DMS153 treated with DMSO at 0.1 percent for 48 hours (cell line): ENCODE measurements at regions not wholly inside any gene's neighbourhood (a gene's known extent, or its start where the extent isn't known, plus 50 kb on each side); places are given as distances from the start of the nearest gene placed in this dataset.
"Not testable (repeated sequence)": the region's sequence is repeated elsewhere in the genome, so short reads cannot be mapped to it uniquely, and the experiment has no call there.

ENCODE experiments used
- DNase-seq: peaks from one replicate; lab custom pipeline; 2025; ENCODE audit not compliant: unreplicated experiment; lab: John Stamatoyannopoulos, UW

DNA sequence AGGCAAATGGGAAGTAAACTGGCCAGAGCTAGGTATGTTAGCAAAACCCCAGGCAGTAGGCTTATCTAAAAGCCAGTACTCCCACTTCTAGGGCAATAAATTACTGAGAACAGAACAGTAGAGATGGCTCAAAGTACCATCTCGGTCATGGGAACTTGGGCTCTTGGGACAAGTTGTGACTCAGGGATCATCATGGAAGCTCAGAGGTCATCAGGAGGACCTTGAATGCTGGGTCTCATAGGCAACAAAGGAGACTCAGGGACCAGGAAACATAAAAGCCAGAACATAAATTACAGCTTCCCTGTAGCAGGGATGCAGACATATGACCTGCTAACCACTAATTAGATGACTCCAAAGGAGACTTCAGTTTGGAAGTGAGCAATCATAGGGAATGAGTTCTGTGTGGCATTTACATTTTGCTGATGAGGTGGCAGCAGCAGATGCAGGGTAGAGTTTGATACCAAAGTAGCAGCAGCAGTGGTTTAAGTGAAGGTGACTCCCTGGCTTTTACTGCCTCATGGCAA is 97.6 kb upstream of the SCAF11 start:
- DNase-seq, result no peak

DNA sequence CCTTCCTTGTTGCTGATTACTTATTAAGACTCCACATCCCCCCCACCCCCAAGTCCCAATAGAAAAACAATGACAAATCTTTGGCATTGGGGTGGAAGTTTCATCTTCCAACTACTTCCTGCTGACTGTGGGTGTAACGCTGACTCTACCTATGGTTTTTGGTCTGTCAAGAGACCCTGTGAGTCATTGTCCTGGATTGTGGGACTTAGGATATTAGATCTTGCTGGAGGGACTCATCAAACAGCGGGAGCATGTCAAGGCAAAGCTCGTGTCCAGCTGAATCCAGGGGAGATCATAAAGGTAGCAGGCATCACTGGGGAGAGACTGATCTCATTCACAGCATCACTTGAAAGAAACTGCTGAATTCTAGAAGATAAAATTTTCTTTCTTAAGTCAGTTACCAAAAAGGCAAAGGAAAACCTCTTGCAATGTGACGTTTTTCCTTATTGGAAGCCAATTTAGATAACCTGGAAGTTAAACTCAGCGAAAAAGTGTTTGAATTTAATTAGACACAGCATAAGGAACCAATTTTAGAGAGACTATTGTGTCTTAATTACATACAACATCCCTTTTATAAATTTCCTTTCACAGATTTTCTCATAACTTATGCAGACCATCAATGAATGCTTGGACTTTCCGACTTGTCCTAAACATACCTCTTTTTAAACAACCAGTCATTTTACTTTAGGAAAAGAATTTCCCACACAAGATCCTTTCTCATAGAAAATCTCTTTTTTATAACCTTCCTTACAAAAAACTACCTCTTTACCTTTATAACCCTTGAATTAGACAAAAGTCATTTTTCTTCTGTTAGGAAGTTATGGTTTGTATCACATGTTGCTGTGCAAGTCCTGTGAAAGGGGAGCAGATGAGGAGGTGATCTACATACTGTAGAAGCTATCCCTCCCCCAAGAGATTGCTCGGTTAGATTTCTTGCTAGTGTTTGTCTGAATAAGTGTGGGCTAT is 94.6 kb upstream of the SCAF11 start:
- no peak for DNase-seq

DNA sequence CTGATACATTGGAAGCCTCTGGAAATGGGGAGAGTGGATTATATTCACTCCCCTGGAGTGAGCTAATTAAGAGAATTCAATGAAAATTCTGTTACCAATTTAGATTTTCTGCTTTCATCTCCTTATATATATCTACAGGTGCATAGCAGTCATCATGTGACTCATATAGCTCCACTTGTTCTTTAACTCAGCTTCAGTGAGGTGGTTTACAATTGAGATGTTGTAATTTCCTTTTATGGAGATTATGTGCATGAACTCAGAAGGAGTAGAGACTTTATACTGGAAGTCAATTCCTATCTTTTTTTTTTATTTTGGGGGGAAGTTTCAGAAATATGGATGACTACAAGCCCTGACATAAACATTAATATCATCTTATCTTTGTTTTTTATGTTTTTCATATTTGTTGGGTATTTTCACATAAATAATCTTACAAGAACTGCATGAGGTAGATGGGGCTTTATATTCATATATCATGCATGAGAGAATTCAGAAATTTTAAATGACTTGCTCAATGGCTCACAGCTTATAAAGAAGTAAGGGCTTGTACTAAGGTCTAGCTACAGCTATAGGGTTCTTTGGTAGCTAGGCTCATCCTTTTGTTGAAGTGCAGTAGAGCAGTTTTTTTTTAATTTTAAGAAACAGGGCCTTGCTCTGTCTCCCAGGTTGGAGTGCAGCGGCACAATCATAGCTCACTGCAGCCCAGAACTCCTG is 92.3 kb upstream of the SCAF11 start:
- no peak for DNase-seq

DNA sequence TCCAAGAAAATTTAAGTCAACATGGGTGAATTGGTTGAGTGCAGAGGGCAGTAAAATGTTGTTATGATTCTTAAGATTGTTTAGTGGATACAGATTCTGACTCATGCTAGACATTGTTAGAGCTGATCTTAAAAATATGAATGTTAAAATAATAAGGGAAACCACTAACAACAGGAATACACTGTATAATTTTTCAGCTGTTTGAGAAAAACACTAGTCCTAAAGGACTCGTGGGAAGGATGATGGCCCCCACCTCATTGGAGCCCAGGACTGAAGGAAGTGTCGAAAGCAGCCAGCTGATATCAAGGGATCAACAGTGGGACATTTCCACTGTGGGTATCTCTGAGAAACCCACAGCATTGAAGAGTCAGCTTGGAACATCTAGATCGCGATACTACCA is 82.9 kb upstream of the SCAF11 start:
- DNase-seq, result no peak

DNA sequence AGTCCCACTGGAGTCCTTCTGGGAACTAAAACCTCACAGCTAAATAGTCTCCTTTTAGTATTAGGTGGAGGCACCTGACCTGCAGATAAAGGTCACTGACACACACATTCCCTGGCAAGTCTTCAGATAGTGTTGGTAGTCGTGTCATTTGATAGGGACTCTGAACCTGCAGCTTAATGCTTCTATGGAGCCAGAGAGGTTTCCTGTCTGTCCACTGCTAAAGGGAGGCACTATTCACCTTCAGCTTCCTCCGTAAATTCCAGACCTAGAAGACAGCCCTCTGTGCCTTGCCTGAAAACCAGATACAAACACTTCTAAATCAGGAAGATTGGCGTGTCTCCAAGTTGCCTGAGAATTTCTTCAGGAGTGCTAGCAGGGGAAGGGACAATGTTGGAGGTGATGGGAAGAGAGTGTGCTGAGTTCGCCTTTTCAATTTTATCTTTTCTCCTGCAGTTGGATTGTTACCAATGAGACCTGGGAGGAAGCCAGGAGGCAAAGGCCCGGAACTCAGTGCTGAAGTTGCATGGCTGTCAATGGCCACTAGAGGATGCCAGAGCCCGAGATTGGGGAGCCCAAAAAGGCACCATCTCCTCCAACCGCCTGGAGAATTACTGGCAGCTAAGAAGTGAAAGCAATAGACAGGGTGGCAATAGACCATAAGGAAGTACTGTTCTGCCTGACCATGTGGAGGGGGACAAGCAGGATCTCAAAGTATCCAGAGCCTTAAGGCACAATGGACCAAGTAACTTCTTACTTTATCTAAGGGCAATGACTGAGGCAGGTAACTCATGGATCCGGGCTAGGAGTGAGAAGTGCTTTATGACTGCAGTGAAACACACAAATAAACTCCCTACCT is 81.6 kb upstream of the SCAF11 start:
- peak; percentile 40 for DNase-seq

DNA sequence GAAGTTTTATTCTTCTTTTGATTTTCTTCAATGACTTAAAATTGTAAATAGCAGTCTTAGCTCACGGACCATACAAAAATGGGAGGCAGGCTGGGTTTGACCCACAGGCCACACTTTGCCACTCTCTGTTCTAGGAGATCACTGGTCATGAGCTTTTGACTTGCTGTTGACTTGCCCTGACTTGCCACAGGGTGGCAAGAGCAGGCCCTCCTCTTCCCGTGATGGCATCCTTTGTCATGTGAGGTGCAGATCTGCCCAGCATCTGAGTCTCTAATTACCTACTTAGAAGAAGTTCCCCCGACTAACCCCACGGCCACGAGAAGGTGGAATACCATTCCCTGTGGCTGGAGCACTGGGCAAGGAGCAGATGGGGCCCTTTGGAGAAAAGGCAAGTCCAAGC is 81.0 kb upstream of the SCAF11 start:
- no peak for DNase-seq

DNA sequence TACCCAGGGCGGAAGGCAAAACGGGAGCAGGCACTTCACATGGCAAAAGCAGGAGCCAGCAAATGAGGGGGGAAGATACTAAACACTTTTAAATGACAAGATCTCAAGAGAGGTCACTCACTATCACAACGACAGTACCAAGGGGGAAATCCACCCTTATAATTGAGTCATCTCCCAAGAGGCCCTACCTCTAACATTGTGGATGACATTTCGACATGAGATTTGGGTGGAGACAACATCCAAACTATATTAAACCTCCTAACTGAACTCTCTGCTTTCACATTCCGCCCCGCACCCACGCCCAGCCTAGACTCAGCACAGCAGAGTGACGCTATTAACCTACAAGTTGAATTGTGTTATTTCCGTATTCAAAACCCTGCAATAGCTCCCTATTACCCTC is 76.7 kb upstream of the SCAF11 start:
- DNase-seq, result no peak

DNA sequence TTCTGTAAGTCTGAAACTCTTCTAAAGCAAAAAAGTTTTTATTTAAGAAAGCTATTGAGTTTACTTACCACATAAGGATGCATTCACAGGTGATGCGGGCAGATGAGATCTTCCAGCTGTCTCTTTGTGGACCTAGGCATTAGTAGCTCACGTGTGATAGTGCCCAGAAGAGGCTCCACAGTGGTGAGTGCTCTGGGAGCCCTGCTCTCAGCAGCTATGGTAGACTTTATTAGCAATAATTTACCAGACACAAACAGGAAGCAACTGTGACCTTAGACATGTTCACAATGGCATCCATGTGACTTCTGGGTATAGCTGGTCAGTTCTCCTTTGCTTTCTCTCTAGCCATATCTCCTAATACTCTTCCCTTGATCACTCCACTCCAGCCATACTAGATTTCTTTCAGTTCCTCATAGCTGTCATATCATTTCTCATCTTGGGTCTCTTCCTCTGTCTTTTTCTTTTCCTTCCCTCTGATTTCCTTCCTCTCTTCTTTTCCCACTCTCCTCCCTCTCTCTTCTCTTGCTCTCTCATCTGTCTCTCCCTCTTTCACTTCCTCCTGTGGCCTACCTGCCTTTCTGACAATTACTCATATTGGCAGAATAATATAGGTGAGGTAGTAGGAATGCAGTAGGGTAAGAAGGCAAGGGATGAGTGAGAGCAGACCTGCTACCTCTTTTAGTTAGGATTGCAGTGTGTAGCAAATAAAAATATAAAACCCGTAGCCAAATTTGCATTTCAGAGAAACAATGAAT is 75.2 kb upstream of the SCAF11 start:
- no peak for DNase-seq

DNA sequence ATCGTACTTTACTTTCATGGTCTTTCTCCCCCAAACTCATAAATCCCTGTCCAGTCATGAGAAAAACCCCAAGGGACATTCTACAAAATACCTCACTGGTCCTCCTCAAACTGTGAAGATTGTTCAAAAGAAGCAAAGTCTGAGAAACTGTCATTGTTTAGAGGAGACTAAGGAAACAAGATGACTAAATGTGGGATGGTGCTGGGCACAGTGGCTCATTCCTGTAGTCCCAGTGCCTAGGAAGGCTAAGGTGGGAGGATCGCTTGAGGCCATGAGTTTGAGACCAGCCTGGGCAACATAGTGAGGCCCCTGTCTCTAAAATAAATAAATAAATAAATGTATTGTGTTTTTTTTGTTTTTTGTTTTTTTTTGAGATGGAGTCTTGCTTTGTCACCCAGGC is 74.2 kb upstream of the SCAF11 start:
- DNase-seq, result no peak

DNA sequence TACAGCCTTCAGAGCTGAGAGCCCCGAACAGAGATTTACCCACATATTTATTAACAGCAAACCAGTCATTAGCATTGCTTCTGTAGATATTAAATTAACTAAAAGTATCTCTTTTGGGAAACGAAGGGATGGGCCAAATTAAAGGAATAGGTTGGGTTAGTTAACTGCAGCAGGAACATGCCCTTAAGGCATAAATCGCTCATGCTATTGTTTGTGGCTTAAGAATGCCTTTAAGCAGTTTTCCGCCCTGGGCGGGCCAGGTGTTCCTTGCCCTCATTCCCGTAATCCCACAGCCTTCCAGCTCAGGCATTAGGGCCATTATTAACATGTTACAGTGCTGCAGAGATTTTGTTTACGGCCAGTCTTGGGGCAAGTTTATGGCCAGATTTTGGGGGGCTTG is 68.3 kb upstream of the SCAF11 start:
- not testable (repeated sequence) for DNase-seq

DNA sequence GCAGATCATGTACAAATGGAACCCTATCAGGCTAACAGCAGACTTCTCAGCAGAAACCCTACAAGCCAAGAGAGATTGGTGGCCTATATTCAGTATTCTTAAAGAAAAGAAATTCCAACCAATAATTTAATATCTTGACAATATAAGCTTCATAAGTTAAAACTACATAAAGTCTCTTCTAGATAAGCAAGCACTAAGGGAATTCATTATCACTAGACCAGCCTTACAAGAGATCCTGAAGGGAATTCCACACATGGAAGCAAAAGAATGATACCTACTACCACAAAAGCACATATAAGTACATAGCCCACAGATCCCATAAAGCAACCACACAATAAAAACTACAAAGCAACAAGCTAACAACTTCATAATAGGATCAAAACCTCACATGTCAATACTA is 60.4 kb upstream of the SCAF11 start:
- DNase-seq, result no peak

DNA sequence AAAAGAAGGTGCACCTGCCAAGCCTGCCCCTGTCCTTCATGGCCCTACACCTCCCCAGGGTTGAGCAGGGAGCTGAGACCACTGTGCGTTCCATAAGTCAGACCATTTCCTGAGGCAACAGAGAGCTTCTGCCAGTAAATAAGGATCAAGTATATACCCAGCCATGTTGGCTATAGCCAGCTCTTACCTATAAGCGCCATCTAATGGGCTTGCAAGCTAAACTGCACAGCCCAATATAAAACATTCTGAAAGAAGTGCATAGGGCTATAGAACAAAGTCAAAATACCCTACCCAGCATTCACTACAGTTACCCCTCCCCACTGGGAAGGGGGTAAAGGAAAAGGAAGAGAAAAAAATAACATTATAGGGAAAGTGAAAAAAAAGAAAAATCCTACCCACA is 59.3 kb upstream of the SCAF11 start:
- DNase-seq, result no peak

DNA sequence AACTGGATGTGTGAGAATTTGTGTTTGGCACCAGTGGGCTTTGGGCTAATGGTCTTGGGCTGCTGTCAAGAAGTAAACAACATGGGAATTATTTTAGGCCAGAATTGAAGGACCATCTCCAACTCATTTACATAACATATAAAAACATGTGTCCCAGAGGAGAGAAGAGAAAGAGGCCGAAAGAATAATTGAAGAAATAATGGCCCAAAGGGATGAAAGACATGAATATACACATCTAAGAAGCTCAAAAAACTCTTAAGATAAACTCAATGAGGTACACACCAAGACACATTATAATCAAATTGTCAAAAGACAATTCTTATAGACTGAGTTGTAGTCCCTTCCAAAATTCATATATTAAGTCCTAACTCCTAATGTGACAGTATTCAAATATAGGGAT is 56.1 kb upstream of the SCAF11 start:
- DNase-seq, result no peak

DNA sequence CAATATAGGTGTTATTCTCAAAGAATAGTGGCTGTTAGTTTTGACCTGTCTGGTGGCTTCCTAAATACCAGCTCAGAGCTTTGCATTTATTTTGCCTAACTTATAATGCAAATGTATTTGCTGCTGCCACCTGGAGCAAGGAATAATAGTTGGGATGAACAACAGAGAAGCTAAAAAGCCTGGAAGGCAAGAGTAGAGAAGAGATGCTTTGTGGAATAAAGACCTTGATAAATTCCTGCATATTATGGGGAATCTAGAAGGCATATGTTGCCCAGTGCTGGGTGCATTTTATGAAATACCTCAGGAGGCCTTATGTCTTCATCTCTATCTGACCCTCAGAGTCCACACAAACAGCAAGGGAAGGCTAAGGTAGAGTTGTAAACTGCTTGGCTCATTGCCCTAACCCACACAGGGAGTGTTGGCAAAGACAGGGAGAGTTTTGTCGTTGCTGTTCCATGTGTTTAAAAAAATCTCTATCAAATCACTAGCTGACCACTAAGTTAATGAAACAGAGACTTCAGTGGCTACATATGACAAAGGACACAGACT is 53.7 kb upstream of the SCAF11 start:
- DNase-seq, result no peak
